NCI-H146 treated with DMSO at 0.1 percent for 48 hours (cell line): ENCODE measurements at regions not wholly inside any gene's neighbourhood (a gene's known extent, or its start where the extent isn't known, plus 50 kb on each side); places are given as distances from the start of the nearest gene placed in this dataset.
A peak's percentile ranks its signal among the peaks of the same experiment; 100 is the strongest.
"Not testable (repeated sequence)": the region's sequence is repeated elsewhere in the genome, so short reads cannot be mapped to it uniquely, and the experiment has no call there.

Experiments
- DNase-seq: peaks from one replicate; lab custom pipeline; 2025; ENCODE audit not compliant: unreplicated experiment; lab: John Stamatoyannopoulos, UW

DNA sequence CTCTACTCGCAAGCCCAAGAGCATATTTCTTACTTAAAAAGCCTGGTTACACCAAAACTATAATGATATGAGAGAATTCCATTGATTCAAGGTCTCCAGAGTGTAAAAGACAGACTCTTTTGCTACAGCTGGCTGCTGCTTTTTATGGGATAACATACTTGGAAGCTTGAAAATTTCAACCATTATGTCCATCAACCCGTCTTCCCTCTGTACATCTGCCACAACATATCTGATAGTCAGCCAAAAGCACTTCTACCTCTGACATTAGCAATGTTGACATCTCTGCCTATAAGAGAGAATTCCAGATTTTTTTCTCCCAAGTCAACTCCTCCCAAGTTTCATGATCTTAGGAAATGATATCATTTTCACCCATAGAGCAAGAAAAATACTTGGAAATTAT lies 54.4 kb upstream of the IQCM start:
- no peak for DNase-seq

DNA sequence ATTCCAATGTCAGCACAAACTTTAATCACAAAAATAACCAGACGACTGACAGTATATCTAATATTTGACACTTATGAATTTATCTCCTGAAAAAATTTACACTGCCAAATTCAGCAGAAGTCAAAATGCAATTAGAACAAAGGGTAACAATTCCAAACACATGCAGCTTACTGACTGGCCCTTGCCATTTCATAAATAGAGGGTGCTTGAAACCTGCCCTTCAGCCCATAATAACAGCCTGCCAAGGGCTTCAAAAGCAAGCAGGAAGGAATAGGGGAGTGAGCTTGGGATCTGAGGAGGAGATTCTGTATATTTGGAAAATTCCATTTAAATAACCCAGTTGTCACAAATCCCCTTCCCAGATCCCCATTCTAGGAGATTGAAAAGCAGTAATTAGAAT lies 66.1 kb upstream of the IQCM start:
- no peak for DNase-seq

DNA sequence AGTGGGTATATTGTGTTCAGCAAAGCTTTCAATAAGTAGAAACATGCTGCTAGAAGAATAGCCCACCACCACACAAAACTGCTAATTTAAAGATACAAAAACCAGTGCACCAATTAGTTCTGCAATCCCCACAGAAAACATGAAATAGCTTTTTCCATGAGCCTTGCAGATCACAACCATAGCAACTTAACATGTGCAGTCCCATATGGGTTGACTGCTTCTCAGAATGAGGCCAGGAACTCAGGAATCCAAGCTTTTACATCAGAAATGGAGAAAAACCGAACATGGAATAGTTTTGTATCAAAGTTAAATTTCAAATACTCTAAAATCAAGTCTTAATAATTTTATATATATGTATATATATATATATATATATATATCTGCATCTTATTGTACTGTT lies 66.6 kb upstream of the IQCM start:
- DNase-seq, result no peak

DNA sequence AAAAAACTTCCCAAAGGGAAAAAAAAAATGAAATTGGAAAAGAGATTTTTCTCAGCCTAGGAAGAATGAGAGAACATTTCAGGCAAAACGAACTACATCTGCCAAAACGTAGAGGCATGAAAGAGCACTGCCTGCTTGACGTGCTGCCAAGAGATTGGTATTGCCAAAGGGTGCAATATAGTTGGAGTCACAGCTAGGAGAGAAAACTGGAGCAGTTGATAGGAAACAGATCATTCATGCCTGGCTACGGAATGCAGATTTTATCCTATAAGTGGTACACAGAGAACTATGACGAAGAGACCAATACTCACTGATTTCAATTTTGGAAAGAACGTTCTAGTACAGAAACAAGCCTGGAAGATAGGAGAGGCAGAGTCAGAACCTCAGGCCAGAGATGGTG lies 68.4 kb upstream of the IQCM start:
- no peak for DNase-seq

DNA sequence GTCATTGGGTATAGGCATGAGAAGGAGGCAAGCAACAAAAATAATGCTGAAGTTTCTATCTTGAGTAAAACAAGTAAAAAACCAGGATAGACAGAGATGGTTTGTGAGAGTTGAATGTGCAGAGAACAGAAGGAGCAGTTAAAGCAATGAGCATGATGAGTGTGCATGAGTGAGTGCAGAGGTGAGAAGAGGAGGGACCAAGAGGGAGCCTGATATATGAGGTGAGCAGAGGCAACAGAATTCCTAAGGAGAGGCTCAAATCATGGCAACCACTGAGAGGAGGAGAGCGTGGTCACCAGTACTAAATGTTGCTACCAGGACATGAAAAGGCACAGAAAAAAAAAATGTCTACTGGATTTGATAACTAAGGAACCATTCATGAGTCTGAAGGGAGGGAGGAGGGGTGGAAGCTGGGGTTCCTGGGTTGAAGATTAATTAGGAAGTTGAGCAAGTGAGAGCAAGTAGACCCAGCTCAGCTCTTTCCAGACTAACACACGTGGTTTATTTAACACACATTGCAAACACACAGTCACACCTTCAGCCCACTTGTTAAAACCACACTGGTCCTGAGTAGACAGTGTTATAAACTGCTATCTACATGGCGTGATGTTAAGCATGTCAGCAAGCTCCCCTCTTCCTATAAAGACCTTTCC lies 69.0 kb upstream of the IQCM start:
- DNase-seq, result no peak

DNA sequence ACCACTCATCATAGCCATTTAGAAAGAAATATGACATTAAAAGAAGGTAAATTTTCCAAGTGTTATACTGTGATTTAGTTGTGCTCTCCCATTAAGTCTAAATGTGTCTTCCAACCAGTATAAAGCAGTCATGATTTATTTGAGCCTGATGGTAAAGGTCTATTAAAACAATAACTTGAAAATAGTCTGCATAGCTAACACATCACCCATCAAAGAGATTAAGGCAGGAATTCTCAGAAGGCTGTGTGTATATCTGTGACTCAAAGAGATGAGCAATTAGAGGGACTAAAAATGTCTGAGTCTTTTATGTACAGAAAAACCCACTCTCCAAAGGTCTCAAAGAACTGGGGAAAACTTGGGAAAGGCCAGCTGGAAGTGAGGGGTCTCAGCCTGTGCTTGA lies 70.3 kb upstream of the IQCM start:
- no peak for DNase-seq

DNA sequence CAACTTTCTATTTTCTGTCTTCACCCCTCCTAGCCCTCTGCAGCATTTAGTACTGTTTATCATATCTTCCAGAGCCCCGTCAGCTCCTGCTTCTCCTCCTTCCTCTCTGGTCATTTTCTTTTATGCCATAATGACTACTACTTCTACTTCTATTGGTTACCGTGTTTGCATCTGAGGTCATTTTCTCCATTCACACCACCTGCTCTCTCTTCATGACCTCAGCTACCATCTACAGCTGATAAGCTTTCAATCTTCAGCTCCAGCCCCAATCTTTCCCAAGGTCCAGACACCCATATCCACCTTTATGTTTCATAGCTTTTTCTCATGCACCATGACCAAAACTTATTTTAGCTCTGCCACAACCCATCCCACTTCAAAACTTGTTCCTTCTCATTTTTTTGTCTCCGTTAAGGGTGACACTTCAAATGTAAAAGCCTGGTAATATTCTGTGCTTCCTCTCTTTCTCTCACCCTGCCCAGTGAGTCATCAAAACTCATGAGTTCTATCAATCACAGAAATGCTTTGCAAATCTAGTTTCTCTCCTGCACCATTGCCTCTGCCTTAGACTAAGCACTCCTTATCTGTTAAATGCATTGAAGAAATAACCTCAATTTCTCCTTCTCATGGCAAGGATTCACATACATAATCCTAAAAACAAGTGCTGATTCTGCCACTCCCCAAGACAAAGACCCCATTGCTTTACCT lies 71.3 kb upstream of the IQCM start:
- no peak for DNase-seq

DNA sequence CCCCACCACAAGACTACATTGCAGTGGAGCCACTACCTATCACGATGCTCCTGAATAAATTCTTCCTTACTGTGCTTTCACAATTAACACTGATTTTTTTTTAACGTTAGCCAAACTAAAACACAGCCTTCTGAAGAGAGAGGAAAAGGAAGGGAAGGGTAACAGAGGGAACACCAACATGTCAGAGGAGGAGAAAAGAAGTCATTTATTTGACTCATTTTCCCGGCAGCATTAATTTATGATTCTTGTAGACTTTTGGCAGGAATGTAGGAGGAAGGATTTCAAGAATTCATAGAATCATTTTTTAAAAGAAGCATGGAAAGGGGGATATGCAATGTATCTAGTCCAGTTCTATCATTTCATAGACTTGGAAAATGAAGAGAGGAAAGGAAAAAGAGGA lies 74.3 kb upstream of the IQCM start:
- no peak for DNase-seq

DNA sequence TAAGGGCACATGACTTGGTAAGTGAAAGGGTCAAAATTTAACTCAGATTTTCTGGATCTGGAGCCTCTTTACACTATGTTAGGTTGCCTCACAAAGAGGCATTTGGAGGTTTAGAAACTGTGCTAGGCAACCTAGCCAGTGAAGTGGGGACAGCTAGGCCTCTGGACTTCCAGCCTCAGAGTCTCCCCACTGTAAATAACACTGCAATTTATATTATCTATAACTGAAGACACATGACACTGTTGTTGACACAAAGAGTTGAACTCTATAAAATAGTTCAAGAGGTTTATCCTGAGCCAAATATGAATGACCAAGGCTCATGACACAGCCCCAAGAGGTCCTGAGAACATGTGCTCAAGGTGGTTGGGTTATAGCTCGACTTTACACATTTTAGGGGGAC lies 74.9 kb upstream of the IQCM start:
- no peak for DNase-seq

DNA sequence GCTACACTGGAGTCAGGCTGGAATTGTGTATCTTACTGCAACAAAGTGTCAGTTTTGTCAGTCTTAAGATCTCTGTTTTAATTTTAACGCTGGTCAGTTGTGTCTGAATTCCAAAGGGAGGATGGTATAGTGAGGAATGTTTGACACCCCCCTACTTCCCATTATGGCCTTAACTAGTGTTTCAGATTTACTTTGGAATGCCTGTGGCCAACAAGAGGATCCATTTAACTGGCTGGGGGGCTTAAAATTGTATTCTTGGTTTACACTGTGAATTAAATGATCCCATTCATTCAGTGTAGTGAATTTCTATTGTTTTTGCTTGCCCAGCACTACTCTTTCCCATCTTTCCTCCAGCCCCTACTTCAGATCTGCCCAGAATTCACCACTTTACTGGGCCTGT lies 75.8 kb upstream of the IQCM start:
- no peak for DNase-seq

DNA sequence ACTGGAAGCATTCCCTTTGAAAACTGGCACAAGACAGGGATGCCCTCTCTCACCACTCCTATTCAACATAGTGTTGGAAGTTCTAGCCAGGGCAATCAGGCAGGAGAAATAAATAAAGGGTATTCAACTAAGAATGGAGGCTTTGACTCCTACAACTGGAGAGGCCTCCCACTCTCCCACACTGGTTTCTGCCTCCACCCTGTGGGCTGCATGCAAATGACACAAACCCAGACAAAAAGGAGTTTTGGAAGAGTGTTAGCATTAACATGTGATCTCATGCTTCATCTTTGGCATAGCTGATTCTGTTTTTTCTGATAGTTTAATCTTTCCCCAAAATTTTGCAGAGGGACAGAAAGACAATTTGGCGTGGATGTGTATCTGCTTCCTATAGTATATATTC lies 80.8 kb upstream of the IQCM start:
- no peak for DNase-seq

DNA sequence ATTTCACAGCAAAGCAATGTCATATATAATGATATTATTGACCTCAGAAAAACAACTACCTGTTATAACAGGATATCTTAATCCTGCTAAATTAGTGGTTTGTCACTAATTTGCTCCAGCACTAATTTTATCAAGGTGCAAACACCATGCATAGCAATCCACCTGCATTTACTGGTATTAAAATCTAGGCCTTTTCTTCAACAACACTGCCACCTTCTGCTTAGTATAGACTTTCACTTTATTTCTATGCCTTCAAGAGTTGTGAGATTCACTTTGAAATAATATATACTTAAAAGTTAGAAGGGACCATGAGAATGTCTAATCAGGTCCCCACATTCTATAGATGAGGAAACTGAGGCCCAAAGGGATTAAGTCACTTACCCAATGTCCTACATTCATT lies 82.1 kb upstream of the IQCM start:
- peak; percentile 0 for DNase-seq

DNA sequence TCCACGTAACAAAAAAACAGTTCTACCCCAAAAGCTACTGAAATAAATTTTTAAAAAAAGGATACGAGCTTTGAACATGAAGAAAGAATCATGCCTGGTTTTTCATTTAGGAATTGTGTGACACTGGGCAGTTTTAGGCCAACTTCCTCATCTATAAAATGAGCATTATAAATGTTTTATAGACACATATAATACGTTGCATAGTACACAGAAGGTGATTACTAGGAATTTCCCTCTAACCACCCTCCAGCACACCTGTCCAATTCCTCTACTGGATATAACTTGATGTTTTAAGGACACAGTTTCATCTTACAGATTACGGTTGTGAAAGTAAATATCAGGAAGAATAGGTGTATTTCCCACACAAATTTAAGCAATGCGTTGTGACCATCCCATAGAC lies 85.5 kb upstream of the IQCM start:
- no peak for DNase-seq

DNA sequence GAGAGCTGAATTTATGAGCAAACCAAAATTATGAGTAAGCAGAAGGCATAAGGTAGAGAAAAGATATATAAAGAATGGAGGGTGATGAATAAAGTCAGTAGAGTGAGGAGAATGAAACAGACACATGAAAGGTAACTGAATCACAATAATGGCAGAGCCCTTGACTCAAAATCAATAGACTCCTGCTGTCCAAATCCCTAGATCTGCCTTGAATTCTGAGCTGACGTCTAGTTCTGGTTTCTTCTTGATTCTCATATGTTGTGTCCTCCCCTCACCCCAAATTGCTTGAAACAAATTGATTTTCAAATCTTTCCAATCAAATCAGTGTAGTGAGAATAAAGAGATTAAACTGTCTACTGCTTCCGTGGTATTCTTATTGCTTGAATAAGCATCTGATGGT lies 86.6 kb upstream of the IQCM start:
- no peak for DNase-seq

DNA sequence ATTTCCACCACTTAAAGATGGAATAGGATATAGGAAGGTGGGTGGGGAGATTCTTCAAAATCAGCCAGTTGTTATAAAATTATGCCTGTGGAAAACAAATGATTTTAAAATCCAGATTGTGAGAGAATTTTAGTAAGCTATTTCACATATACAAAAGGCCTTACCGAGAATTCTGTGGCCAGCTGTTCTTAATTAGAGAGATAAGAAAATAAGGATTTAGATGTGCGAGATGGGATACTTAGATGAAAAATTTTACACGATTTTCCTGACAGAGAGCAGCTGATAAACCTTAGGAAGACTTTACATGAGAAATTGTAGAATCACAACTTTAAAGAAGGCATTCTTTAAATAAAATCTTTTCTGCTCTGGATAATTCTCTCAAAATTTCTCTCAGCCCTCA lies 94.5 kb upstream of the IQCM start:
- DNase-seq, result no peak

DNA sequence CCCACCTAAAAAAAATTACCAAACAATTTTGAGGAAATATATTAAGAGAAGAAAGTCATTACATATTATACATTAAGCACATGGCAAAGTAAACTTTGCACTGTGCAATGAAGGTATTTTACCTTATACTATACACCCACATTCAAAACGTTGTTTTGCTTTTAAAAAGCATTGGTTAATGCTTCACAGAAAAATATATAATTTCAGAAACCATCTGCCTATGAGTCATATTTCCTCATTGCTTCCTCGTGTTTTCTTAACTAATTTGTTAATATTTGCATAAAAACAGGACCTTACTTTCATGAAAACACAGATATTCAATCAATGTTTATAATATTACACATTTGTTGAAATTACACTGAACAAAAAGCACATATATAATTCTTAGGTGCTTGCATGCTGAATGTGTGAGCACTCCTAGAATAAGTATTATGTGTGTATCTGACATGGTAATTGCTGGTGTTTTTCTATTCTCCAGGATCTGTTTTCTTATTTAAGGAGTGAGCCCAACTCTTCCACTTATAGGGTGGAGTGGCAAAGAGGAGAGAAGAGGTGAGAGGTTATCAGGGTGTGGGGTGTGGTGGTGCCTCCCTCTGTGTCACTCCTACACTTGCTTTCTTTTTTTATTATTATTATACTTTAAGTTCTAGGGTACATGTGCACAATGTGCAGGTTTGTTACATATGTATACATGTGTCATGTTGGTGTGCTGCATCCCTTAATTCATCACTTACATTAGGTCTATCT lies 95.1 kb upstream of the IQCM start:
- DNase-seq, result no peak

DNA sequence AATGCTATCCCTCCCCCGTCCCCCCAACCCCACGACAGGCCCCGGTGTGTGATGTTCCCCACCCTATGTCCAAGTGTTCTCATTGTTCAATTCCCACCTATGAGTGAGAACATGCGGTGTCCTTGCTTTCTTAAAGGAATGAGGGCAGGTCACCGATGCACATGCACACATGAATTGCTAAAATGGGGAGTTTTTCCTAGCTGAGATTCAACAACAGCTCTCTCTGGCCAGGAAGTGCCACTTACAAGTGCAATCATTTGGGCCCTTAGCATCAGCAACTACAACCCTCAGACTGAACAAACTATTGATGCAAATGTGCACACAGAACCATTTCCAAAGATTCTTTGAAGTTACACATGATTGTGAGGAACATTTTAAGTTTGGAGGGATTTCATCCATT lies 95.7 kb upstream of the IQCM start:
- no peak for DNase-seq

DNA sequence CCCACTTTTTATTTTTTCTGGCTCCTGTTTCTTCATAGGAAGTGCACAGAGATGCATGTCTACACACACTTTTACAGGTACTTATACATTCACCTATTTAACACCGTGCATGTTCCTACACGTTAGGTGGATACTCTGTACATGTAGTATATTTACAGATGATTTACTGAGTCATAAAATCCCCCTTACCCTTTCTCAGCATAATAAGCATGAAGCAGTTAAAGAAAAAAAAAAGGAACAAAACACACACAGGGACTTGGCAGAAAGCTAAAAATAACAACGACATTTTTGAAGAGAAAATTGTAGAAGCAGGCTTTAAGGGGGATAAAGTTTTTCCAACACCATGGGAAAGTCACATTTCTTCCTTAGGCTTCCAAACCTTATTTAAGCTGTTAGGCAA lies 96.4 kb upstream of the IQCM start:
- DNase-seq, result no peak

DNA sequence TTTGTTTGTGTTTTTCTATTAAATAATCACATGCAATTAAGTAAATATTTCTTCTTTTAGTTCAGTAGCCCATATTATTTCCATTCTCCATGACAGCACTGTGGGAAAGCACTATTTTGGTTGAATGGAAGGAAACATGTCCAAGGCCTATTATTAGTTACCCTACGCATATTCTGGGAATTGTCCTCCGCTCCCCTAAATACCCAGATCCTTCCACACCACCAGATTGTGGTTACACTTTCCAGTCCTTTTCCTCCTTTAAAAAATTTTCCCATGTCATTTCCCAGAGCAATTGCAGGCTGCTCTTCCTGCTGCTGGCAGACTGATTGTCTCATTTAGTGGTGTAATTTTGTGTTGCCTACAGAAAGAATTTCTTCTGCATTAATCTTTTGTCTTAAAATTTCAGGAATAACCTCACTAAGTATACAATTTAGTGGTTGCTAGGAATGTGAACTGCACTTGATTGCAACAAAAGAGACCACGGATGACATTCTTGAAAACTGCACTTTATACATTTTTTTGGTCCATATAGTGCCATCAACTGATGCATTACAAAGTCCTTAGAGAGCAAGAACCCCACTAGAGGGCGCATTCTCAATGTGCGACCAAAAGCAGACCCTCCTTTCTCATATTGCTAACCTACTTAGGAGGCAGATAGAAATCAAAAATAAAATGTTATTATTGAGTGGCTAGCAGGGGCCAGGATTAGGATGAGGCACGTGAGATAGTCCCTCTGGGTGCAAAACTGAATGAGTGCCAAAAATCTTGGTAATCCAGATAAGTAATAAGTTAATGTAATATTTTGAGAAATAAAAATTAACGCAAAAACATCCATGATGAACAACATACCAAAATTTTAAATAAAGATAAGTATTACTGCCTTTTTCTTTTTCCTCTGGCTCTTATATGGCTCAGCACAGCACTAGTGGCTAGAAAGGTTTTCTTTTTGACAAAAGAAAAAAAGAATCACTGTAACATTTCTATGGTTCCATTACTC lies 98.8 kb upstream of the IQCM start:
- no peak for DNase-seq

DNA sequence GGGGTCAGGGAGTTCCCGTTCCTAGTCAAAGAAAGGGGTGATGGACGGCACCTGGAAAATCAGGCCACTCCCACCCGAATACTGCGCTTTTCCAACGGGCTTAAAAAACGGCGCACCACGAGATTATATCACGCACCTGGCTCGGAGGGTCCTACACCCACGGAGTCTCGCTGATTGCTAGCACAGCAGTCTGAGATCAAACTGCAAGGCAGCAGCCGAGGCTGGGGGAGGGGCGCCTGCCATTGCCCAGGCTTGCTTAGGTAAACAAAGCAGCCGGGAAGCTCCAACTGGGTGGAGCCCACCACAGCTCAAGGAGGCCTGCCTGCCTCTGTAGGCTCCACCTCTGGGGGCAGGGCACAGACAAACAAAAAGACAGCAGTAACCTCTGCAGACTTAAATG lies 100.1 kb upstream of the IQCM start:
- not testable (repeated sequence) for DNase-seq

DNA sequence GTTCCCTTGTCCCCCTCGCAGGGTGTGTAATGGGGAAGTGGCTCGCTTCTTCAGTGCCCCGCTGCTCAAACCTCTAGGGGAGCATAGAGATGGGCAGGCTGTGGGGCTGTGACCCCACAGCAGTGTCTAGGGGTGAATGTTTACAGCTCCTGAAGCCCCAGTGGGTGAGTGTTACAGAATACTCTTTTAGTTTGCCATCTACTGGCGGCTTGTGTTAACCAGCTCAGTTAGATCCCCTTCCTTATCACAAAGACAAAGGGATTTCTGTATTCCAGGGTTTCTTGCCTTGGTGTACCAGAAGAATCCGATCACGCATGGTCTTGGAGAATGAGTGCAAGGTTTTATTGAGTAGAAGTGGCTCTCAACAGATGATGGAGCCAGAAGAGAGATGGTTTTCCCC lies 108.1 kb upstream of the IQCM start:
- DNase-seq, result no peak
